ENCODE measurements at regions not wholly inside any gene's neighbourhood (a gene's known extent, or its start where the extent isn't known, plus 50 kb on each side); places are given as distances from the start of the nearest gene placed in this dataset.

GRCh38 chr3:137110392-137110996 is 152.7 kb downstream of the IL20RB start:
- H3K4me3 ChIP-seq (ENCODE audit: low read depth, low read length) = no peak overlapping the region
- DNase-seq (ENCODE audit: low read depth) = peak; percentile 67
- peak; percentile 78 for TF ChIP-seq CTCF (conservative IDR thresholded peaks at IDR 0.05; ENCODE audit: low read depth, low read length)

- DNase-seq (ENCODE audit: low read depth) = no peak
- H3K4me3 ChIP-seq (ENCODE audit: low read depth, low read length) = no peak overlapping the region
- TF ChIP-seq CTCF (conservative IDR thresholded peaks at IDR 0.05; ENCODE audit: low read depth, low read length) = no peak
These were observed 153.7 kb downstream of the IL20RB start for GRCh38 chr3:137111497-137111896.

- peak; percentile 2 for DNase-seq (ENCODE audit: low read depth)
- no peak for TF ChIP-seq CTCF (conservative IDR thresholded peaks at IDR 0.05; ENCODE audit: low read depth, low read length)
- no peak overlapping the region for H3K4me3 ChIP-seq (ENCODE audit: low read depth, low read length)
These were observed 158.8 kb downstream of the IL20RB start for GRCh38 chr3:137116619-137117018.

- peak; percentile 78 for DNase-seq (ENCODE audit: low read depth)
- peak; percentile 84 for TF ChIP-seq CTCF (conservative IDR thresholded peaks at IDR 0.05; ENCODE audit: low read depth, low read length)
These were observed 164.0 kb downstream of the IL20RB start for GRCh38 chr3:137121704-137122314.

GRCh38 chr3:137131081-137131480 is 173.3 kb downstream of the IL20RB start:
- TF ChIP-seq CTCF (conservative IDR thresholded peaks at IDR 0.05; ENCODE audit: low read depth, low read length) = no peak
- DNase-seq (ENCODE audit: low read depth) = no peak
- H3K4me3 ChIP-seq (ENCODE audit: low read depth, low read length) = no peak overlapping the region

More at GRCh38 chr3:137121704-137122314, 164.0 kb downstream of the IL20RB start:
- no peak overlapping the region for H3K4me3 ChIP-seq (ENCODE audit: low read depth, low read length)

- H3K4me3 ChIP-seq (ENCODE audit: low read depth, low read length) = no peak overlapping the region
- no peak for DNase-seq (ENCODE audit: low read depth)
- no peak for TF ChIP-seq CTCF (conservative IDR thresholded peaks at IDR 0.05; ENCODE audit: low read depth, low read length)
These were observed 176.6 kb downstream of the IL20RB start for GRCh38 chr3:137134431-137134830.

- DNase-seq (ENCODE audit: low read depth) = no peak
- H3K4me3 ChIP-seq (ENCODE audit: low read depth, low read length) = no peak overlapping the region
- no peak for TF ChIP-seq CTCF (conservative IDR thresholded peaks at IDR 0.05; ENCODE audit: low read depth, low read length)
These were observed 190.6 kb downstream of the IL20RB start for GRCh38 chr3:137148406-137148805.

Data from choroid plexus epithelial cell (primary cell).